AG09319 (cell line): ENCODE measurements at regions not wholly inside any gene's neighbourhood (a gene's known extent, or its start where the extent isn't known, plus 50 kb on each side); places are given as distances from the start of the nearest gene placed in this dataset.
"Not testable (repeated sequence)": the region's sequence is repeated elsewhere in the genome, so short reads cannot be mapped to it uniquely, and the experiment has no call there.

Experiments used
- DNase-seq: peaks from one replicate; pipeline ENCODE4 v3.0.0-alpha.2; 2010; ENCODE audit warnings: low read depth; ENCODE audit errors: extremely low read depth
- TF ChIP-seq, protein P1 (sequence below): IDR thresholded peaks from 2 replicates; pipeline ENCODE4 v1.5.1; 2011; ENCODE audit warnings: low read depth, mild to moderate bottlenecking, inconsistent platforms, low read length, moderate library complexity

DNA sequence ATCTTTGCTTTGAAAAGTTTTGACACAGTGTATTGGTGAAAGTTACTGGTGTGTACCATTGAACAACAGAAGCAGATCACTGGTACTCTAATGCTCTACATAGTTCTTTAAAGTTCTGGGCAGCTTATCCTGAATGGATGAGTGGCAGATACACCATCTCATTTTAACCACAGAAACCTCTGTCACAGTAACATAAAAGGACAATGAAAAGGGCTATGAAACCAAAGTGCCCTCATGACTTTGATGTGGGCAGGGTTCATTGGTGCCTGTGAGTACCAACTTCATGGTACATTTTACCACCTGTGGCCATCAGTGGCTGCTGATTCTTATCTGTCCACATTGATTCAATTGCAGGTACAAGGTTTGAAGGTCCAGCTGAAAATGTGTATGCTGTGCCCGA is 285.7 kb upstream of the PREP start:
- no peak for DNase-seq

DNA sequence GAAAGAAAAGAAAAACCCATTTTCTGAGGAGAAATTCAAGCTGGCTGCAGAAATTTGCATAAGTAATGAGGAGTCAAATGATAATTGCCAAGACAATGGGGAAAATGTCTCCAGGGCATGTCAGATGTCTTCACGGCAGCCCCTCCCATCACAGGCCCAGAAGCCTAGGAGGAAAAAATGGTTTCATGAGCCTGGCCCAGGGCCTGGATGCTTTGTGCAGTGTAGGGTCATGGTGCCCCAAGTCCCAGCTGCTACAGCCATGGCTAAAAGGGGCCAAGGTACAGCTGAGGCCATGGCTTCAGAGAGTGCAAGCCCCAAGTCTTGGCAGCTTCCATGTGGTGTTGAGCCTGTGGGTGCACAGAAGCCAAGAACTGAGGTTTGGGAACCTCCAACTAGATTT is 283.9 kb upstream of the PREP start:
- DNase-seq, result not testable (repeated sequence)

More for the DNA sequence above, 285.7 kb upstream of the PREP start:
- TF ChIP-seq, protein P1, sequence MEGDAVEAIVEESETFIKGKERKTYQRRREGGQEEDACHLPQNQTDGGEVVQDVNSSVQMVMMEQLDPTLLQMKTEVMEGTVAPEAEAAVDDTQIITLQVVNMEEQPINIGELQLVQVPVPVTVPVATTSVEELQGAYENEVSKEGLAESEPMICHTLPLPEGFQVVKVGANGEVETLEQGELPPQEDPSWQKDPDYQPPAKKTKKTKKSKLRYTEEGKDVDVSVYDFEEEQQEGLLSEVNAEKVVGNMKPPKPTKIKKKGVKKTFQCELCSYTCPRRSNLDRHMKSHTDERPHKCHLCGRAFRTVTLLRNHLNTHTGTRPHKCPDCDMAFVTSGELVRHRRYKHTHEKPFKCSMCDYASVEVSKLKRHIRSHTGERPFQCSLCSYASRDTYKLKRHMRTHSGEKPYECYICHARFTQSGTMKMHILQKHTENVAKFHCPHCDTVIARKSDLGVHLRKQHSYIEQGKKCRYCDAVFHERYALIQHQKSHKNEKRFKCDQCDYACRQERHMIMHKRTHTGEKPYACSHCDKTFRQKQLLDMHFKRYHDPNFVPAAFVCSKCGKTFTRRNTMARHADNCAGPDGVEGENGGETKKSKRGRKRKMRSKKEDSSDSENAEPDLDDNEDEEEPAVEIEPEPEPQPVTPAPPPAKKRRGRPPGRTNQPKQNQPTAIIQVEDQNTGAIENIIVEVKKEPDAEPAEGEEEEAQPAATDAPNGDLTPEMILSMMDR, result no peak

DNA sequence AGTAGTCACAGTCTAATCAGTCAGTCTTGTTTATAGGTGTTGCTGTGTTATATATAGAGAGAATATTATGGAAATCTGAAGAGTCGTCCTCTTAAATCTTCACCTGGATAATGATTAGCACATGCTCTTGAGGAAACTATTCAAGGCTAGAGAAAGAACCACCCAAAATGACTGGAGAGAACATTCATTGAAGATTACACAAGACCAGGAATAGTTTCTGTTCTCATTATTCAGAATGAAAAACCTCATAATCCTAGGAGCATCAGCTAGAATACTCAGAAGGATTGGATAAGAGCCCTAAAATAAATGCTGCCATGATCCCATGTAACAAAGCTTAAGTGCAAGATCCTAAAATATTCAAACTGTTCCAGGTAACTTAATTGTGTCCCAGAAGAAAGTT is 278.2 kb upstream of the PREP start:
- TF ChIP-seq, protein P1, result no peak
- DNase-seq, result no peak

DNA sequence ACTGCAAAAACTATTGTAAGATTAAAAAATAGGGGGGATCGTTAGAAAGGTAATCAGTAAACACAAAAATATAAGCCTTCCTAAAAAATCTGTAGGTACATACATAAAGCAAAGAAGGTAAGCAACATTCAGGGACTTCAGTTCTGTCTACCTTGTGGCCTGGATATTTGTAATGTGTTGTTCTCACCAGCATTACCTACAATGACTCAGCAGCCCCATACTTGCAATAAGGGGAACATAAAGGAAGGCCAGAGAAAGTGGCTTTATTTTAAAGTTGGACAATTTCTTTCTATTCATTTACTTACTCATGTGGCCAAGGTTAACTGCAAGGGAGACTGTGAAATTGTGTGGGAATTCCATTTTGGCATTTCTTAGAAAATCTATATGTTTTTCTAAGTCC is 277.2 kb upstream of the PREP start:
- no peak for DNase-seq

DNA sequence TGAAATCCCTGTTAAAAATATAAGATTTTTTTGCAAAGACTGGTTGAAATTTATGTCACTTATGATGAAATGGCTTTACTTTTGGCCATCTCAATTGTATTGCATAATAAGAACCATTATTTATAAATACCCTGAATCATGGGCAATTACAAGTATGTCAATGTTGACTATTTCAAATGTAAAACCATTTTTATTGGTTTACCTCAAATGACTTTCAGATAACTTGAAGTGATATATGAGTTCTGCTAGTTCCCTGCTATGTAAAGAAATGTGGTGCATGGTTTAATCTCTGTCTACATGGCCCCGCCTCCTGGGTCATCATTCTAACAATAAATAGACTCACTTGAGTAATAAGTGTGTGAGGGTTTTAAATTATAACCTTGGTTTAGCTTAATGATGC is 275.6 kb upstream of the PREP start:
- no peak for DNase-seq
- TF ChIP-seq, protein P1, result no peak

More for the DNA sequence above, 277.2 kb upstream of the PREP start:
- TF ChIP-seq, protein P1, result no peak

DNA sequence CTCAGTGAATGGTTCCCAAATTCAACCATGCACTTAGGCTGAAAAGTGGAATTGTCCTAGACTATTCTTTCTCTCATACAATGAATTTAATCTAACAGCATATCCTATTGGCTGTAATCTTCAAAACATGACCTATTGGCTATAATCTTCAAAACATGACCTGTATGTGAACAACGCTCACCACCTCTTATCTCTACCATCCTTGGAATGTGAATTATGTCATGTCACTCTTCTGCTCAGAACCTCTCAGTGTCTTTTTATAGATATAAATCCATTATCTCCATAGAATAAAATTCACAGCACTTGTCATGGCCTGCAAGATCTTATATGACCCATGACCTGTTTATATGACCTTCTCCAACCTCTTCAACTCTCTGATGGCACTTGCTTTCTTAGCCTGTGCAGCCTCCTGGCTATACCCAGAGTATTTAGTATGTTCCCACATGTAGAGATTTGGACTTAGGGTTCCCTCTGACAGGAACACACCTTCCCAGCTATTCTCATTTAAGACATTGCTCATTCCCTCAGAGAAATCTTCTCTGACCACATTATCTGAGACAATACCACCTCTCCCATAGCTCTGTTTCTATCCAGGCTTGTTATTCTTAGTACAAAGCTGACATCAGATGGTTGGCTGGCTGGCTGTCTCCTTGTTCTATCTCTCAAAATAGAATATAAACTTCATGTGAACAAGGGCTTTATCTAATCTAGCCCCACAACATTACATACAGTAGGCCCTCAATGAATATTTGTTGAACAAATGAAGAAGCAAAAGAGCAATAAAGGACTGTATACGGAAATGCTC is 275.0 kb upstream of the PREP start:
- TF ChIP-seq, protein P1, result no peak
- no peak for DNase-seq

DNA sequence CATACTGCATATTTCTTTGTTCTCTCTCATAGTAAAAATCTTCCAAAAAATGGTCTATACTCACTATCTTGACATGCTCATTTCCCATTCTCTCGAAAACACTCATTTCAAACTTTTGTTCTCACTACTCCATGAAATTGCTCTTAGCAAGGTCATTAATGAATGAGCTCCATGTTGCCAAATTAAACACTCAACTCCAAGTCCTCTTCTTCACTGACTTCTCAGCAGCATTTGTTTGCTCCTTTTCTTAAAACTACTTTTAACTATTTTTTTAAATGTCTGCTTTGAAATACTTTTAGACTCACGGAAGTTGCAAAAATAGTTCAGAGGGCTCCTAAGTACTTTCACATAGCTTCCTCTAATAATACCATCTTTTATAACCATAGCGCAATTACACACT is 274.0 kb upstream of the PREP start:
- TF ChIP-seq, protein P1, result no peak
- DNase-seq, result no peak

DNA sequence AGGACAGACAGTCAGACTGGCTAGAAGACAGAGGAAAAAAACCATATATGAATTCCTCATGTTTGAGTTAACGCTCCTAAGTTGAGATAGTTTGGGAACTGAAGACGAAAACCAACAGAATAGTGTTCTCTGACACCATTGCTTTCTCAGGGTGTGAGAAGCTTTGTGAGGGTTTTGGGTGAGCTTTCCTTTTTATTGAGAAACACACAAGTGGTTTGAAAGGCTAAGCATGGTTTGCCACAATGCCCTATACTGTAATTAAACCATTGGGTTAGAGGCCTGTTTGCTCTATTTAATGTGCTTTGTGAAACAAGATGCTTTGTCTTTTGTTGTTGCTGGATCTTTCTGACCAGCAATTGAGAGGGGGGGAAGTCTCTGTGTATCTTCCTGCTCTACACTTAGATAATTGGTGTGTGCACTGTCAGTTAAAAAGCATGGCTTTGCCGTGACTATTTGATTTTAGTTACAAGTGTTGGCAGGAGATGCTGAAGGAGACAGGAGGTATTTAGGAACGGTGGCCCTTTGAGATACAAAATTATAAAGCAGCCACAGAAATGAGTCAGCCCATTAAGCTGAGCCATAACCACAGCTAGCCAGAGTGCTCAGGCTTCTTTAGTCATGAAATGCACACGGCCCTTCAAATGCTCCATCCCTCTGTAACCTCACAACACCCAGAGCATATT is 273.0 kb upstream of the PREP start:
- DNase-seq, result peak; percentile 24
- TF ChIP-seq, protein P1, result no peak

DNA sequence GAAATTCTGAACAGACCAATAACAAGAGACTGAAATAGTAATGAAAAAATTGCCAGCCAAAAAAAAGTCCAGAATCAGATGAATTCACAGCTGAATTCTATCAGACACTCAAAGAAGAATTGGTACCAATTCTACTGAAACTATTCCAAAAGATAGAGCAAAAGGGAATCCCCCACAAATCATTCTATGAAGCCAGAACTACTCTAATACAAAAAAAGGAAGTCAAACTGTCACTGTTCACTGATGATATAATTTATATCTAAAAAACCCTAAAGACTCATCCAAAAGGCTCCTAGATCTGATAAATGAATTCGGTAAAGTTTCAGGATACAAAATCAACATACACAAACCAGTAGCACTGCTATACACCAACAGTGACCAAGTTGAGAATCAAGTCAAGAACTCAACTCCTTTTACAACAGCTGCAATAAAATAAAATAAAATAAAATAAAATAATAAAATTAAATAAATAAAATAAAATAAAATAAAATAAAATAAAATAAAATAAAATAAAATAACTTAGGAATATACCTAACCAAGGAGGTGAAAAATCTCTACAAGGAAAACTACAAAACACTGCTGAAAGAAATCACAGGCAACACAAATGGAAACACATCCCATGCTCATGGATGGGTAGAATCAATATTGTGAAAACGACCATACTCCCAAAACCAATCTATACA is 270.1 kb upstream of the PREP start:
- not testable (repeated sequence) for DNase-seq
